GM18861 (cell line): ENCODE measurements at regions not wholly inside any gene's neighbourhood (a gene's known extent, or its start where the extent isn't known, plus 50 kb on each side); places are given as distances from the start of the nearest gene placed in this dataset.
"Not testable (repeated sequence)": the region's sequence is repeated elsewhere in the genome, so short reads cannot be mapped to it uniquely, and the experiment has no call there.

Experiments
- ATAC-seq: cut with Tn5 transposase; IDR thresholded peaks from one replicate; pipeline ENCODE4 v1.9.1; 2021; ENCODE audit not compliant: unreplicated experiment

DNA sequence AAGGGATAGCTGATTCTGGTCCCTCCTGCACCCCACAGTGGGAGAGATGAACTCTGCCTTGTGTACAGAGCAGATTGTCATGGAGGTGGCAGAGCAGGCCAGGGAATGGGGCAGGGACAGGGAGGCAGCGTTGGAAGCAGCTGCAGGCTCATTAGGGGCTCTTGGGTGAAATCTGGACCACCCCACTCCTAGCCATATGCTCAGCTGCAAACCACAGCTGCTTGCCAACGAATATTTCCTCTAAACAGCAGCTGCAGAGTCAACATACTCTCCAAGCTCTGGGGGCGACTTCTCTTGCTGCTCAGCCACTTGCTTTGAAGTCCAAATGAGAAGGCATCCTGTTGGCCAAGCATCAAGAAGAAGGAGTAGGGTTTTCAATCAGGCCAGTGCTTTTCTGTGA, 302.3 kb upstream of the AUTS2 start:
- no peak for ATAC-seq

DNA sequence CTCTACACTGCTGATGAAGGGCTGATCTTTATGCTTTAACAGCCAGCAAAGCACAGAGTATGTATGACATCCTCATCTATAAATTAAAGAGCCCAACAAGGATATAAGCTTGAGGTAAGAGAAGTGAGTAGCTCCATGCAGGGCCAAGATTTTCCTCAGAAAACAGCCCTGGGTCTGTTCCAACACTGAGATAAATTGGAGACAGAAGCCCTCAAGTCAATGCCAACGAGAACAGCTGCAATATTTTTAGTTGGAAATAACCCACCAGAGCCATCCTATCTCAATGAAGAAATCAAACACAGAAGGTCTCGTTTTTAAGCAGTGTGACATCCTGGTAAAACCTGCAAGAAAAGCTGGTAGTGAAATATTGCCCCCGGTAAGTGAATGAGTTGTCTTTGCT, 297.0 kb upstream of the AUTS2 start:
- ATAC-seq: no peak

DNA sequence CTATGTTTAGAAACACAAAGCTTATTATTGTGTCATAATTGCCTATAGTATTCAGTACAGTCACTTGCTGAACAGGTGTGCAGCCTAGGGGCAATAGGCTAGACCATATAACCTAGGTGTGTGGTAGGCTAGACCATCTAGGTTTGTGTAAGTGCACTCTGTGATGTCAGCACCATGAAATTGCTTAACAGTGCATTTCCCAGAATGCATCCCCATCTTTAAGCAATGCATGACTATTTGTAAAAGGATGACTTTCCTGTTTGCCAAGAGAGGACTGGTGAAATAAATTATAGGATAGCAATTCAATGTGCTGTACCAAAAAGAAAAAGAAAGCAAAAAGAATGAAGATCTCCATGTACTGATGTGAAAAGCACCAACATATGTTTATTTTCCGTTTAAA, 288.7 kb upstream of the AUTS2 start:
- no peak for ATAC-seq

DNA sequence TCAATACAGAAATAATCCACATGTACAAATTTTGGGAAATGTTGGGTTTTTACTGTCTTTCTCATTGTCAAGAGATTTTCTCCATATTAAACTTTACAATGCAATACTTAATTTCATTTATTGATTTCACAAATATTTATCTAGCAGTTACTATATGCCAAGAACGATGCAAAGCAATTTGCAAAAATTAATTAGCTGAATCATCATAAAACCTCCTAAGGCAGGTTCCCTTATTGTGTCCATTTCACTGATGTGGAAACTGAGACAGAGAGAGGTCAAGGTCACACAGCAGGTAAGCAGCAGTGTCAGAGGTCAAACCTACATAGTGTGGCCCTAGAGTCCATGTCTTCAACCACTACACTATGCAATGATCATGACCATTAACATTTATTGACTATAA, 286.8 kb upstream of the AUTS2 start:
- ATAC-seq: no peak

DNA sequence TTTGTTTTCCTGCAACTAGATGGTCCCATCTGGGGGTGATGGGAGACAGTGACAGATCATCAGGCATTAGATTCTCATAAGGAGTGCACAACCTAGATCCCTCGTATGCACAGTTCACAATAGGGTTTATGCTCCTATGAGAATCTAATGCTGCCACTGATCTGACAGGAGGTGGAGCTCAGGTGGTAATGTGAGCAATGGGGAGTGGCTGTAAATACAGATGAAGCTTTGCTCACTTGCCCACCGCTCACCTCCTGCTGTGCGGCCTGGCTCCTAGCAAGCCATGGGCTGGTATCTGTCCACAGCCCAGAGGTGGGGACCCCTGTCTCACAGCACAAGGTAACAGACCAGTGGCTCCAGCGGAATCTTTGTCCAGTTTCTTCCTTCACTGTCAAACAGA, 284.4 kb upstream of the AUTS2 start:
- not testable (repeated sequence) for ATAC-seq

DNA sequence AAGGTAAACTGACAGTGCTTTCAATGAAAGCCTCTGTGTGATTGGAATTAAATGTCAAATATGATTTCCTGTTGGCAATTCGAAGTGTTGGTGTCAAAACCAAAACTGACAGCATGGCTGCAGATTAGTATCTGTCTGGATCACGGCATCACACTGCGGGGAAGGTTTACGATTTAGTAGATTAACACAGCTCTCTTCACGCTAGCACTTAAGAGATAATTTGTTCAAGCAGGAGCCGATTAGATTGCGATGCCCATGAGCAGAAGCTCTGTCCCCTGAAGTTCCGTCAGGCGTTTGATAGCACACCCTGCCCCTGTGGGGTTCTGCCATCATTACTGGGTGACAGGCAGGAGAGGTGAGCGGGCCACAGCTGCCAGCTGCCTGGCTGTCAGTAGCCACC, 279.5 kb upstream of the AUTS2 start:
- no peak for ATAC-seq

DNA sequence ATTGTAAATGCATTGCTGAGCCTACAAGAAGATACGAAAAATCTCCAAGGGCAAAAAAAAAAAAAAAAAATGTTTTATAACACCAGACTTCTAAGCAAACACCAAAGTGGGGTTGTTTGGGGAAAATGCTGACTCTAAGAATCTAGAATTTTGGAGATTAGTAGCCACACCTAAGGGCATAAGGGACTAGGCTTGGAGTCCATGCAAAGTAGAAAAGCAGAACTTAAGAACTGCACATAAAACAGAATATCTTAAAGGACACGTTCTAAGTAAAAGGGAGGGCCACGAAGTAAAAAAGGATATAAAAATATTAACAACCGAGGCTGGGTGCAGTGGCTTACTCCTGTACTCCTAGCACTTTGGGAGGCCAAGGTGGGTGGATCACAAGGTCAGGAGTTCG, 269.8 kb upstream of the AUTS2 start:
- no peak for ATAC-seq

DNA sequence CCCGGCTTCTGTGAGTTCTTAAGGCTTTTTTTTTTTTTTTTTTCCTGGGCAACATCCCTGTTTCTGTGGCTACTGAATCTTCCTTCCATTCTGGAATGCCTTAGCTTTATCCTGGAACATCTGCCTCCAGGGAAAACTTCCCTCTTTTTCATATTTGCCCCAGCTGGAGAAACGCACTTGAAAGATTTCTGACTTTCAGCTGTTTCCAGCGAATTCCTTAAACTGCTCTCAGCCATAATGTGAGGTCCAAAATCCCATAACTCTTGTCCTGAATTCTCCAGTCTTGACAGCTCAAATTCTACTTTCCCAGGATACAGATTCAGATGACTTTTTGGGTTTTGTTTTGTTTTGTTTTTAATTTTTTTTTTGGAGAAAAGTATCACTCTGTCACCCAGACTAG, 263.6 kb upstream of the AUTS2 start:
- ATAC-seq: no peak

DNA sequence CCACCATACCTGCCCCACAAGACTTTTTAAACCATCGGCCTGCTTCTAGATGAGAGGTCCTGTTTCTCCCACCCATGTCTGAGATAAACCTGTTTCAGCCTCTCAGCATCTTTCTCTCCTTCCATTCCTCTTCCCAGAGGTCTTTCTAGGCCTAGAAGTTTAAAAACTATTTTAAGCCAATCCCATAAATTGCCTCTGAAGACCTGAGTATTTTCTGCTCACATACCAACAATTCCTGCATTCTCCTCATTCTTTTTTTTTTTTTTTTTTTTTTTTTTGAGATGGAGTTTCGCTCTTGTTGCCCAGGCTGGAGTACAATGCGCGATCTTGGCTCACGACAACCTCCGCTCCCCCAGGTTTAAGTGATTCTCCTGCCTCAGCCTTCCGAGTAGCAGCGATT, 262.9 kb upstream of the AUTS2 start:
- ATAC-seq: no peak

DNA sequence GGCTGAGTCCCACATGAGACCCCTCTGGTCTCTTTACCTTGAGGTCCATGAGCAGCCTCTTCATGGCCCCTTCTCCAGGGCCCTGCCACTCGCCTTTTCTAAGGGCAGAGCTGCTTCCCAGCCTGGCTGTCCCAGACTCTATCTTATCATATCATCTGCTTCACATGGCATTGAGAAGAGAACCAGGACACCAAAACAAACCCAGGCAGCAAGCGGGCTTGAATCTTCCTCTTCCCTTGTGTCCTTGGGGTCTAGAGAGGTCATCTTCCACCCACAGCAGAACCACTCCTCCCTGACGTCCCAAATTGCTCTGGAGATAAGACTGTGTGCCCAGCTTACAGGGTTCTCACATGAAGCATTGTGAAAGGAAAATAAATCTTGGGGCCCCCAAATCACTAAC, 261.3 kb upstream of the AUTS2 start:
- ATAC-seq: no peak

DNA sequence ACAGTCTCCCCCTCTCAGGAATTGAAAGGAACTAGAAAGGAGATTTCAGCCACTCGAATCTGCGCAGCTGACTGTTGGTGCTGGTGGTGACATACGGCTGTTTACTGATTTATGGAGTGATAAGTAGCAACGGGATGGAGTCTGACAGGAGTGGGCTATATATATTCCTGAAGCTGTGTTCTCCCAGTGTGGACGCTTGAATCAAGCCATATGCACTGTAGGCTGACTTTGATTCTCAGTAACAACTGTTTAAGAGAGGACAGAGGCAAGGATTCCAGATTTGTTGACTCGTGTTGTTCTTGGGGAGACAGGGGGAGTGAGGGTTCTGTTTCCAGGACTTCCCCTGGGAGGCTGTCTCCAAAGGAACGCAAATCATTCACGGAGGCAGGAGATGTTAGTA, 260.1 kb upstream of the AUTS2 start:
- ATAC-seq: no peak

DNA sequence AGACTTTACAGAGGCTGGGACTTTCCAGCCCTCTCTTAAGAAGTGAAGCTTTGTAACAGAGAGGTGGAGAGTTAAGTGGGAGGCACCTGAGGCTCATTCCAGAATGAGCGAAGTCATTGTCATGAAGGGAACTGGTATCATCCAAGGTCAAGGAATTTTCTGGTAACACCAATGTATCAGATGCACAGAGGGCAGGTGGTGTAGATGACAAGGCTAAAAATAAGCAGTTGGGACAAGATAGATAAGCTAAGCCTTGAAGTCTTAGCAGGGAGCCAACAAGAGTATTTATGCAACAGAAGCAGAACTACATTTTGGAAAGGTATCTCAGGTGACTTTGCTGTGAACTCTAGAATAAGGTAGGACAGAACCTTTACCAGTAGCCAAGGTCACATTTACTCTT, 257.0 kb upstream of the AUTS2 start:
- no peak for ATAC-seq

DNA sequence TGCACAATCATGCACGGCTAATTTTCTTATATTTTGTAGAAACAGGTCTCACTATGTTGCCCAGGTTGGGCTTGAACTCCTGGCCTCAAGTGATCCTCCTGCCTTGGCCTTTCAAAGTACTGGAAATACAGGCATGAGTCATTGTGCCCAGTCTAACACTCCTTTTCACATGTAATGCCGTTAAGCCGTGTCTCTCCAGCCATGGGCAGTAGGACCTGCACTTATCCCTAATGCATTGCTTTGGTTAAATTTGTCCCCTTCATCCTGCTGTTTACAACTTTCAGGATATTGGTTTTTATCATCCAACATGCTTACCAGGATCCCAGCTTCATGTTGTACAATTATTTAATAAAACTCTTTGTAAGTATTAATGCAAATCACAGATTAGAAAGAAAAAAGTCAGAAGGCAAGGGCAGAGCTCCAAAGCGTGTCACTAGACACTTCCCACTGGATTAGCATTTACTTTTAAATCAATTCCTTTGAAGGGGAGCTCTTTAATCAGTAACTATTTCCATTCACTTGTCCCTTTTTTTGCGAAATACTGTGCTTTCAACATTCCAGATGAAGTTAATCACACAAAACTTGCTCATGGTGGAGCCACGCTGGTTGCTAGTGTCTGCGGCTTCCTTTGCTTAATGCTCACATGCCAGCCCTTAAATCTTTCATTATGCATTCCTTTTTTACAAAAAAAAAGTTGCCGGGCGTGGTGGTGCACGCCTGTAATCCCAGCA, 256.0 kb upstream of the AUTS2 start:
- ATAC-seq: no peak

DNA sequence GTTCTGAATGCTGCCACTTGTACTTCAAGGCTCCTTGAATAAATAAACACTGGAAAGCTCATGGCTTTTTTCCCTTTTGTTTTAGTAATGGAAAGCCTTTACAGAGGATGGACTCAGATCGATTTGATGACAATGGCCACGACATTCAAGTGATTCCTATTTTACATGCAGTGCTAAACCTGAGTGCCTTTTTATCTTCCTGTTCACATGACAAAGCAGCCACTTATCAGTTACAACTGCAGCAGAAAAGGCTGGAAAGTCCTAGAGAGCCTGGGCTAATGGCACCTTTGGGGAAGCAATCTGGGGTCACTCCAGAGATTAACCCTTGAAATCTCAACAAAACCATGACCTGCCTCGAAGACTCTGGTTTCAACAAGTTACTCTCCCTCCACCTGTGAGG, 249.0 kb upstream of the AUTS2 start:
- ATAC-seq: no peak

DNA sequence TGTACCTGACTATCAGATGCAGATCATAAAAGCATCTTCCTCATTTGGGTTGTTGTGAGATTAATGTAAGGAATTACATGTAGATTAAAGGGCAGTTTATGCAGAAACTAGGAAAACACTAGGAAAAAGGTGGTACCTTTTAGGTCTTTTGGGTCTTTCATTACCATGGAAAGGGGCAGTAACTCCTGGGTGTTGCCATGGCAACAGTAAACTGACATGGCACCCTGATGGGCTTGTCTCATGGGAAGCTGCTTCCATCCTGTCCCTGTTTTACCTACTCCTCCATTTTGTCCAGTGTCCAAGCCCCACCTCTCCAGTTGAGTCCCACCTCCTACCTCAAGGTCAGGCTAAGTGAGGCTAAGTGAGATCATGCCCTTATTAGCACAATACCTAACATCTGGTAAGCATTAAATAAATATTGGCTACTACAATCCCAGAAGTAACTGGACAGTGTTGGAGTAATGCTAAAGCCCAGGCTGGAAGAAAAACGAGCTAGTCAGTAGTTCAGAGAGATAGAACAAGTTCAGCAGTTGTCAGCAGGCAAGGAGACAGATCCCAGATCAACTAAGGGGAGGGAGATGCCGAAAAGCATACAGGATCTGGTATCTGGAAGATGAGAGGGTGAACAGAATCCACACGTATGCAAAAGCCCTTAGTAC, 240.0 kb upstream of the AUTS2 start:
- no peak for ATAC-seq

DNA sequence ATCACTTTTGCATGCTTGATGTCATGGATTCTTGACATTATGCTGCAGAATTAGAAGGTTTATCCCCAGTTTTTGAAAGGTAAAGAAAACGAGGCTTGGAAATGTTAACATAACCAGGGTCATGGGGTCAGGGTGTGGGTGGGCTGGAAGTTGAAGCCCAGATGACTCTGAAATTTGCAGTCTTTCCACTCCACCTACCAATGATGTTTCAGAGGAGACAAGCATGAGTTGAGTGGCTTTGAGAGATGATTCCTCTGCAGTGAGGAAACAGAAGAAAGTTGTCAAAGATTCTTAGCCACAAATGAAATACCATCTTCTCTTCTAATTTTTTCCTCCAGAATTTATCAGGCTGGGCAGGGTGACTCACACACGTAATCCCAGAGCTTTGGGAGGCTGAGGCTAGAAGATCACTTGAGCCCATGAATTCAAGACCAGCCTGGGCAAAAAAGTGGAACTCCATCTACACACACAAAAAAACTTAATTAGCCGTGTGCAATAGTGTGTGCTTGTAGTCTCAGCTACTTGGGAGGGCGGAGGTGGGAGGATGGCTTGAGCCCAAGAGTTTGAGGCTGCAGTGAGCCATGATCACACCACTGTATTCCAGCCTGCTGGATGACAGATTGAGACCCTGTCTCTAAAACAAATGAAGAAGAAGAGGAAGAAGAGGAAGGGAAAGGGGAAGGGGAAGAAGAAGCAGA, 239.1 kb upstream of the AUTS2 start:
- ATAC-seq: no peak

DNA sequence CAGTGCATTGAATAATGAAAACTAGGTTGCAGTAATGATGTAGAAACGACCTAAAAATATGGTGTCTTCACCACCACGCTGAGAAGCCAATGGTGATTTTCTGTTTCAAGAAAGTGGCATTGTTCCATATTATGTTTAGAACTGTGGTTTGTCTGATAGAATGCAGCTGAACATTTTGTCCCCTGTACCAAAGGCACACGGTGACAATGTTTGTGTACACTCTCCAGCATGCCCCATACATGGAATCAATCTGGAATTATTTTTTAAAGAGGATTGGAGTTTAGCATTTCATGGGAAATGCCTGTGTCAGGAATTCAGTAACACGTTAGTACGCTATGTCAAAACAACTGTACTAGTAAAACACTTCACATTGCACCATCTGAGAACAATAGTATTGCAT, 237.4 kb upstream of the AUTS2 start:
- no peak for ATAC-seq

DNA sequence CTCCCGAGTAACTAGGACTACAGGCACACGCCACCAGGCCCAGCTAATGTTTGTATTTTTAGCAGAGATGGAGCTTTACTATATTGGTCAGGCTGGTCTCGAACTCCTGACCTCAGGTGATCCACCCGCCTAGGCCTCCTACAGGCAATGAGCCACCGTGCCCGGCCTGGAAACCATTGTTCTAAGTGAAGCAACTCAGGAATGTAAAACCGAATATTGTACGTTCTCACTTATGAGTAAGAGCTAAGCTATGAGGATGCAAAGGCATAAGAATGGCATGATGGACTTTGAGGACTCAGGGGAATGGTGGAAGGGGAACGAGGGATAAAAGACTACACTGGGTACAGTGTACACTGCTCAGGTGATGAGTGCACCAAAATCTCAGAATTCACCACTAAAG, 235.1 kb upstream of the AUTS2 start:
- no peak for ATAC-seq

DNA sequence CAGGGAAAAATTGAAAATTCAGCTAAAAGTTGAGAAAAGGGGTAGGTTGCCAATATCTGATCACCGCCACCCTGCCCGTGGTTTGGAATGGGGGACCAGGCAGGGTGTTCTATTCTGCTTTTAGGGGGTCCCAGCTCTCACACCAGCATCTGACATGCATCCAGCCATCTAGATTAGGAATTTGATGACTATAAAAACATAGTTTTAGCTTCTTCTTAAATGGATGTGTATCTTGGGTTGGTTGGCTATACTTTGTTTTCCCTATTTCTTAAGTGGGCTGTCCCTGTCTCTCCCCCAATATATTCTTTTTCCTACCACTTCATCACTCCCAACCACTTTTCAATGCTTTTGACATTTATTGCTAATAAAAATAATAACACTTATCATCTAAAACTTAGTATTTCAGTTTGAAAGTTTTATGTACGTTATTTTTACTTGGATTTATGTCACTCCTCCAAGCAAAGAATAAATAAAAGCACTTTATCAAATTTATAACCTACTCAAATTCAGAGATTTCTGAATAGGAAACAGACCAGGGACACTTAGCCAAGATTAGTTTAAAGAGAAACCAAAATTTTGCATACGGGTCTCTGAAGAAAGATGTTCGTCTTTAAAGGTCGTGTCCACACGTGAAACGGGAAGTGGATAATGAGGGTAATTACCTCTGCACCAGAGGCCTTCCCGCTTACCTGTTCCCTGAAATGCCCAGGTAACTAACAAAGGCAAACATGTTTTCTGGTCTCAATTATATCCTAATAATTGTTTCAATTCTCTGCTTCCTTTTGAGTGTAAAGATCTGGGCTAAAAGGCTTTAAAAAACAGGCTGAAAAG, 233.2 kb upstream of the AUTS2 start:
- no peak for ATAC-seq

DNA sequence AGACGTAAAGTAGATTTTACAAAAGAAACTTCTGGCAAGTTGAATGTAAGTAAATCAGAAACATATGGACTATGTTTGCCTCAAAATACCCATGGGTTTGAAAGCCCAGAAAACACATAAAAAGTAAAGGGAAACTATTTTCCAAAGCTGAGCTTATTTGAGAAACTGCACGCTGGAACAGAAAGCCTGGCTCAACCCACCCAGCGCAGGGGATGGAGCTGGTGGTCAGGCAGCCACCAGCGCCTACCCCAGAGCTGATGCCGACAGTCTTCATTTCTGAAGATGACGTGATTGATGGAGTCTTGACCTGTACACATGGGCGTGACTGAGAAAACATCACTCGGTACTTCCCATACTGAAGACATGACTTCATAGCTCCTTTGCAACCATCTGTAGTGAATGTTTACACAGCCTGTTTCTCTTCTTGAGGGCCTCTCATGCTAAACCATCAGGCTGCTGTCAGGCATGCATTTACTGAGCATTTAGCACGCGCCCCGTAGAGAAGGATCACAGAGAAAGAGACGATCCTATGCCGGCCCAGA, 232.6 kb upstream of the AUTS2 start:
- ATAC-seq: no peak

DNA sequence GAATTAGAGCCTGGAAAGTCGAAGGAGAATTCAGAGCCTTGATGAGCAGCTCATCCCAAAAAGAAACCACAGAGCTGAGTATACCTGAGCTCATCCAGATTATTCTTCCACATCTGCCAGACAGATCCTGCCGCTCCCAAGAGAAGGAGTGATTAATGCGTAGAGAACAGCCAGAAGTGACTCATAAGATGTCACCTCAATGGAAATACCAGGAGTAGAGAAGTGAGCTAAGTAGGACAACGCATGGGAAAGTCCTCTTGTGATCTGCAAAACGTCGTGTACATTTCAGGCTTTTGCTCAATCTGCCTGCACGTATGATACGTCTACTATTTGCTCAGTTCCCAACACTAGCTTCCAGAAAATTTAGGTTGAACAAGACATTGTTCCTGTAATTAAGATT, 230.5 kb upstream of the AUTS2 start:
- ATAC-seq: no peak
